ENCODE measurements at regions not wholly inside any gene's neighbourhood (a gene's known extent, or its start where the extent isn't known, plus 50 kb on each side); places are given as distances from the start of the nearest gene placed in this dataset.
A peak's percentile ranks its signal among the peaks of the same experiment; 100 is the strongest.

- no peak for DNase-seq
Measured at GRCh38 chr2:7777668-7778067, 860.5 kb downstream of the RNF144A start.

- DNase-seq: no peak
Measured at GRCh38 chr2:7780321-7780720, 863.1 kb downstream of the RNF144A start.

- no peak for DNase-seq
Measured at GRCh38 chr2:7785700-7786099, 868.5 kb downstream of the RNF144A start.

- DNase-seq: no peak
Measured at GRCh38 chr2:7788736-7789135, 871.5 kb downstream of the RNF144A start.

- peak; percentile 43 for DNase-seq
Measured at GRCh38 chr2:7792031-7792651, 874.9 kb downstream of the RNF144A start.

- peak; percentile 24 for DNase-seq
Measured at GRCh38 chr2:7795778-7796563, 878.8 kb downstream of the RNF144A start.

- no peak for DNase-seq
Measured at GRCh38 chr2:7800031-7800430, 881.8 kb upstream of the ID2 start.

- no peak for DNase-seq
Measured at GRCh38 chr2:7801212-7801611, 880.6 kb upstream of the ID2 start.

GRCh38 chr2:7803515-7803914 is 878.3 kb upstream of the ID2 start:
- no peak for DNase-seq

GRCh38 chr2:7809640-7810039 is 872.2 kb upstream of the ID2 start:
- no peak for DNase-seq

GRCh38 chr2:7811073-7811472 is 870.8 kb upstream of the ID2 start:
- DNase-seq: no peak

GRCh38 chr2:7812231-7812995 is 869.4 kb upstream of the ID2 start:
- no peak for DNase-seq

GRCh38 chr2:7813541-7814292 is 868.1 kb upstream of the ID2 start:
- DNase-seq: no peak

- no peak for DNase-seq
Measured at GRCh38 chr2:7815726-7816125, 866.1 kb upstream of the ID2 start.

GRCh38 chr2:7816233-7816632 is 865.6 kb upstream of the ID2 start:
- no peak for DNase-seq

- DNase-seq: no peak
Measured at GRCh38 chr2:7816944-7817343, 864.9 kb upstream of the ID2 start.

- DNase-seq: no peak
Measured at GRCh38 chr2:7819316-7819715, 862.5 kb upstream of the ID2 start.

GRCh38 chr2:7819850-7820249 is 862.0 kb upstream of the ID2 start:
- DNase-seq: no peak

GRCh38 chr2:7824211-7824610 is 857.6 kb upstream of the ID2 start:
- DNase-seq: no peak

GRCh38 chr2:7825591-7826312 is 856.1 kb upstream of the ID2 start:
- no peak for DNase-seq

GRCh38 chr2:7826656-7827055 is 855.2 kb upstream of the ID2 start:
- no peak for DNase-seq

GRCh38 chr2:7829241-7829640 is 852.6 kb upstream of the ID2 start:
- DNase-seq: no peak

- DNase-seq: no peak
Measured at GRCh38 chr2:7830616-7831015, 851.2 kb upstream of the ID2 start.

Data from NCI-H1436 (cell line).